Epithelial cell of proximal tubule (primary cell): ENCODE measurements at regions not wholly inside any gene's neighbourhood (a gene's known extent, or its start where the extent isn't known, plus 50 kb on each side); places are given as distances from the start of the nearest gene placed in this dataset.

ENCODE experiments used
- DNase-seq: peaks from one replicate; pipeline ENCODE4 v3.0.0-alpha.2; 2011; ENCODE audit warnings: low read depth
- H3K4me3 ChIP-seq: 2 replicates; pipeline ENCODE4 v1.5.1; 2011; ENCODE audit warnings: low read depth, mild to moderate bottlenecking, low read length
- CTCF ChIP-seq: conservative IDR thresholded peaks from 2 replicates; pipeline ENCODE4 v1.5.1; 2012; ENCODE audit warnings: low read depth, mild to moderate bottlenecking, low read length

- no peak for DNase-seq
- no peak for TF ChIP-seq CTCF
- H3K4me3 ChIP-seq = peak overlapping the region; percentile 86
Observed at GRCh38 chr13:33349986-33350826, 64.7 kb upstream of the STARD13 start.

DNA sequence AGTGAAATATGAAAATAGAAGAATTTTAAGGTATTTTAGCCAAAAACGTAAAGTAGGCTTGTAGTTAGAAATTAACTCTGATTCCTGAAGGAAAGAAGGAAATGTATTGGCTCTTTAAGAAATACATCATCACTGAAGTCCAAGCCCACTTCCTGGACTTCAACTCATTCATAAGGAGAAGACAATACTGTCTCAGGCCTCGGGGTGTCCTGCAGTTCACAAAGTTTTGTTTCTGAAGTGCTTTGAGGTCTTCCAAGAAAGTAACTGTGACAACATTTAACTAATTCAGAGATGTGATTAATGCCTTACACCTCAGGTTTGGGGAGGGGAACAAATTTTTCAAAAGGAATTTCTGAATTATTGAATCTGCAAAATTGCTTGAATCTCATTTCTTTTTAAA lies 65.8 kb upstream of the STARD13 start:
- TF ChIP-seq CTCF = no peak
- DNase-seq = peak; percentile 16
- peak overlapping the region; percentile 86 for H3K4me3 ChIP-seq

DNA sequence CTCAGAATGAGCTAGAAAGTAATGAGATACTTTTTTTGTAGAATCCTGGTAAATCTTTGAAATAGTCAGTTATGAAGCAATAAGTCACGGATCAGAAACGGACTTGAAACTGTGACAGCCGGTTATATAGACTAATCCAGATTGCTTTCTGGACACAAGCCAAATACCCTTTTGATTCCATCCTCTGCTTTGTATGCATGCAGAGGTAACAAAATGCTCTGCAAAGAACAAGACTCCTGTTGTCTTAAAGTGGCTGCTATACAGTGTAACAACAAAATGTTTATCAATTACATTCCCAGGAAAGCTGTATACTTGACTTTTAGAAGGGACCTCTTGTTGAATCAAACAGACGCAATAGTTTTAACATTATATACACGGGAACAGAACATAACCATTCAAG lies 66.5 kb upstream of the STARD13 start:
- no peak for TF ChIP-seq CTCF
- DNase-seq = no peak
- no peak overlapping the region for H3K4me3 ChIP-seq

- no peak for TF ChIP-seq CTCF
- H3K4me3 ChIP-seq = no peak overlapping the region
- DNase-seq = no peak
Observed at GRCh38 chr13:33352526-33352925, 67.0 kb upstream of the STARD13 start.

- no peak for DNase-seq
- no peak for TF ChIP-seq CTCF
- no peak overlapping the region for H3K4me3 ChIP-seq
Observed at GRCh38 chr13:33353210-33353609, 67.7 kb upstream of the STARD13 start.

- DNase-seq = no peak
- no peak for TF ChIP-seq CTCF
Observed at GRCh38 chr13:33353646-33354045, 68.1 kb upstream of the STARD13 start.

More at GRCh38 chr13:33353646-33354045, 68.1 kb upstream of the STARD13 start:
- no peak overlapping the region for H3K4me3 ChIP-seq
